ENCODE measurements at regions not wholly inside any gene's neighbourhood (a gene's known extent, or its start where the extent isn't known, plus 50 kb on each side); places are given as distances from the start of the nearest gene placed in this dataset.
A peak's percentile ranks its signal among the peaks of the same experiment; 100 is the strongest.

DNA sequence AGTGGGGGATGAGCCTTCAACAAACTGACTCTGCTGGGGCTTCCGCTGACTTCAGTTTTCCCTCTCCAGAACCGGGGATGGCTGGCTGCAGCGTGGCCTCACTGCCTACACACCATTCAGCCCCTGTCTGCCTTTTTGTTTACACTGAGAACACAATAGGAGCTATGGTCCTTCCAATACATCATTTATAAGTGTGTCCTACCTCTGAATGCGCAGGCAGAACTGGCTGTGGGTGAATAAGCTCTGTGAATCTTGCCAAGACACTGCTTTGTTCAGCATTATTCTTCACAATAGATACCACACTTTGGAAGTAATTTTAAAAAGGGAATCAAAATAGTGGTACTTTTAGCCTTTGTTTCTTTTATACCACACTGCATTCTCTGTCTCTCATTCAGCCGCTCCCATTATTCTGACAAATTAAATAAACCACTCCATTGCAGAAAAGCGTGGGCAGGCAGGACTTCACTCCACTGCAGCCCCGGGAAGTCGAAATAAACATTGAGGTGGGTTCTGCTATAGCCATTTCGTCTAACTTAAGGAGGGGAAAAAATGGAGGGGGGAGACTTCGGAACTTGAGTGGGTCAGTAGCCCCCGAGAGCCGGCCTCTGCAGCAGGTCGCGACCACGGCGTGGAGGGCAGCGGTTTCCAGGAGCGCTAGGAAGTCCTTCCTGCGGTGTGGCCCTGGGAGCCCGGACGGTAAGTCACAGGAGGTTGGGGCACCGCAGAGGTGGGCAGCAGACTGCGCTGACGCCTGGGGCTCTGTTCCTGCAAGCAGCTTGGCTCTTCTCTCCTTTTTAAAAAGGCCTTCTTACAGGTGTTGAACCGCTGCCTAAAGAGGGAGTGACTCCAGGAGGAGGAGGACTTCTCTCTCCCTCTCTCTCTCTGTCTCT, 94.8 kb upstream of the SOX1 start:
- H3K9ac ChIP-seq (replicated peaks in 1 of 4; ENCODE audit: extremely low read depth in 1 of 4, low read depth in 3 of 4, low read length in 3 of 4) = no peak overlapping the region
- POLR2A ChIA-PET (ENCODE audit: partially characterized antibody) = no interaction called here

More for the DNA sequence above, 94.8 kb upstream of the SOX1 start:
- DNase-seq (ENCODE audit: low read depth in 1 of 2, low spot score in 2 of 2) = no peak
- Histone ChIP-seq H3K14ac (ENCODE audit: insufficient read length) (no peak overlapping the region), H2BK20ac (ENCODE audit: low read length) (no peak overlapping the region), H2BK5ac (ENCODE audit: low read depth, low read length) (no peak overlapping the region), H3K79me2 (ENCODE audit: control insufficient read depth in 1 of 2, insufficient read depth in 2 of 2, low read length in 2 of 2) (peaks cover 0 to 4% of the 10 kb centered on the region in 2 experiments; a peak in 2 of 4 replicates), H3K23me2 (ENCODE audit: low read depth, low read length) (no peaks in the 10 kb centered on the region), H2BK15ac (ENCODE audit: low read length) (peak overlapping the region; percentile 74; the same call in 1 of the 2 replicates), H3K18ac (ENCODE audit: extremely low read depth, low read length) (no peak overlapping the region), H4K8ac (ENCODE audit: extremely low read depth, insufficient read depth, low read length) (no peak overlapping the region), H3K4me2 (ENCODE audit: insufficient read depth in 1 of 2, low read depth in 2 of 2, low read length in 2 of 2) (no peak overlapping the region), H2BK12ac (ENCODE audit: low read depth, low read length) (no peak overlapping the region), H3K4me1 (replicated peaks in 1 of 4; ENCODE audit: control insufficient read depth in 3 of 4, insufficient read depth in 4 of 4, low read length in 3 of 4) (peaks cover 2 to 9% (median 6%) of the 10 kb centered on the region in 4 experiments; a peak in 3 of 7 replicates), H3K27ac (ENCODE audit: low read depth, low read length) (no peak overlapping the region), H4K91ac (replicated peaks; ENCODE audit: insufficient read length, low read length) (no peak overlapping the region), H3K27me3 (replicated peaks in 1 of 4; ENCODE audit: control insufficient read depth in 3 of 4, extremely low read depth in 1 of 4, insufficient read depth in 3 of 4, low read length in 3 of 4) (no peaks in the 10 kb centered on the region; a peak in 3 of 7 replicates), H3K4me3 (ENCODE audit: extremely low read depth in 1 of 4, insufficient read depth in 2 of 4, low read depth in 3 of 4, low read length in 4 of 4) (no peak overlapping the region), H2AFZ (ENCODE audit: low read length) (no peak overlapping the region), H3K9me3 (ENCODE audit: insufficient read depth in 2 of 2, low read depth in 1 of 2, low read length in 1 of 2) (peaks cover 0 to 4% of the 10 kb centered on the region in 2 experiments; a peak in 2 of 4 replicates), H3K79me1 (ENCODE audit: low read depth, low read length) (peaks cover 6% of the 10 kb centered on the region), H2AK5ac (ENCODE audit: low read depth, low read length) (no peak overlapping the region), H4K20me1 (replicated peaks in 1 of 2; ENCODE audit: control insufficient read depth in 1 of 2, insufficient read depth in 2 of 2, low read length in 2 of 2) (peaks cover 0 to 8% of the 10 kb centered on the region in 2 experiments), H3K4ac (replicated peaks; ENCODE audit: insufficient read length, low read depth, low read length) (no peak overlapping the region), H3K56ac (replicated peaks; ENCODE audit: insufficient read length, low read depth, low read length) (no peak overlapping the region), H3K23ac (ENCODE audit: insufficient read length) (no peak overlapping the region), H2BK120ac (replicated peaks; ENCODE audit: low read depth, low read length) (no peak overlapping the region), H4K5ac (ENCODE audit: insufficient read length, low read depth, low read length) (no peak overlapping the region), H3K36me3 (ENCODE audit: control insufficient read depth in 2 of 4, insufficient read depth in 4 of 4, low read length in 3 of 4) (no peaks in the 10 kb centered on the region)
- CTCF ChIA-PET (ENCODE audit: partially characterized antibody) = interaction anchor here (0.7 kb wide), 1 partner anchor 363 kb away, joined by 3 read pairs; no protein-coding TSS in a partner anchor
- no peak for TF ChIP-seq ASH2L (IDR thresholded peaks at IDR 0.05; ENCODE audit: low read length)
- no peak for FAIRE-seq
- WGBS, 2 experiments (ENCODE audit: extremely low coverage in 1 of 2, insufficient coverage in 1 of 2, insufficient read length in 1 of 2, insufficient replicate concordance in 2 of 2, low coverage in 1 of 2, low lambda C conversion rate in 2 of 2, missing lambda C conversion rate in 1 of 2) = 76% methylated on average over 25 of the region's 25 CpGs; no CpG with 5 or more reads in 1 of the 2 experiments
